IPS DF 4.7 (cell line): ENCODE measurements at regions not wholly inside any gene's neighbourhood (a gene's known extent, or its start where the extent isn't known, plus 50 kb on each side); places are given as distances from the start of the nearest gene placed in this dataset.

Source experiments
- DNase-seq: peaks from one replicate; pipeline ENCODE4 v3.0.0-alpha.2; 2013; ENCODE audit warnings: low spot score; ENCODE audit errors: extremely low read depth

GRCh38 chr2:196224756-196225155 is 53.4 kb upstream of the STK17B start:
- no peak for DNase-seq

GRCh38 chr2:196225213-196225612 is 53.8 kb upstream of the STK17B start:
- no peak for DNase-seq

GRCh38 chr2:196226058-196226706 is 54.8 kb upstream of the STK17B start:
- no peak for DNase-seq

DNA sequence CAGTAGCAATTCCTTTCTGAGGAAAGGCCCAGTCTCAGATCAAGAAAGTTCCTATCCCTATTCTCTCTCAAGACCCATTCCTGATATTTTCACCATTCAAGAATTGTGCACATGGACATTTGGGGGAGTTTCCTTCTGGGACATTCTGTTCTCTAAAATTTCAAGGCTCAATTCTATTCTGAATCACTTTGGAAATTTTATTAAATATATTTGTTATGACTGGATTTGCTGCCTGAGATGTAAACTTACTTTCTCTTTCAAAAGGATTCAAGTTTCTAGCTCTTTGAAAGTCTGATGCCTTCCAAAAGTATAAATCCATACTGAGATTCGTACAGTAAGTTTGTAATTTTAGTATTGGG is 55.3 kb upstream of the STK17B start:
- no peak for DNase-seq

GRCh38 chr2:196229013-196229412 is 57.6 kb upstream of the STK17B start:
- DNase-seq: no peak

- no peak for DNase-seq
Observed at GRCh38 chr2:196230061-196230854, 58.9 kb upstream of the STK17B start.

GRCh38 chr2:196233021-196233804 is 61.8 kb upstream of the STK17B start:
- DNase-seq: no peak

DNA sequence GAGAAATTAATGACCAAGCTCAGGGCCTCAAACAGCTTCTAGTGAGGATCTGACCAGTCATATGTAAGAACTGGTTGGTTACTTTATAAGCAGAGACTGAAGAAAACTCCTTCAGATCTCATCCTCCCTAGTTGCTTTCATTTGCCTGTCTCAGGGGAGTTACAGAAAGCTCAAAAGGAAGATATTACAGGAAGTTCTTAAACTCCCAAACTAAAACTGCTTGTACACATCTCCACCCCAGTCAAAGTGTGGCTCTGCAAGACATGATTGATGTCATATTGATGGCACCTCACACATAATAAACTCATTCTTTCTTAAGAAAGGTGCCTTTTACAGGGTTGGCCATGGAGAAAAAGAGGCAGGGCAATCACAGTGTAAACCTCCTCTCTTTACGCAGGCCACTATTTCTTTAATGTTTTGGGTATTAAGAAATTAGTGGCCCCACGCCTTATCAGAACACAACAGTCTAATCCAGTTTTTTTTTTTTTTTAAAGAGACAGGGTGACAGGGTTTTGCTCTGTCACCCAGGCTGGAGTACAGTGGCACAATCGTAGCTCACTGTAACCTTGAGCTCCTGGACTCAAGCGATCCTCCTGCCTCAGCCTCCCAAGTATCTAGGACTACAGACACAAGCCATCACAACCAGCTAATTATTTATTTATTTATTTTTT is 62.6 kb upstream of the STK17B start:
- DNase-seq: no peak

DNA sequence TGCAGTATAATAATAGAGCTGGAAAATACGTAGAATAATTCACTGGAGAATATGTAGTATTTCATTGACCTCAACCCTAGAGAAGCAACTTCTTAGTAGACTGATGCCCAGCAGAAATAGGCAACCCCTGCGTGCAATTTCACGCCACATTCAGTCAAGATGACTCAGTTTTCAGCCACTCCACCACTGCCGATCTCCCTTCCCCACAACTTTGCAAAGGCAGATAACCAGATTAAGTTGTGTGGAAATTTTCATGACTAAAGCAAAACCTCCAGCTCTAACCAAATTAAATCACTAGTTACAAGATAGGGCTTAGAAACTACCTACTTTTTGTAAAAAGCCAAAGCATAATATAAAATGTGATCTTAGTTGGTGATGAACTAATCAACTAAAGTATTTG is 63.3 kb upstream of the STK17B start:
- DNase-seq: no peak

DNA sequence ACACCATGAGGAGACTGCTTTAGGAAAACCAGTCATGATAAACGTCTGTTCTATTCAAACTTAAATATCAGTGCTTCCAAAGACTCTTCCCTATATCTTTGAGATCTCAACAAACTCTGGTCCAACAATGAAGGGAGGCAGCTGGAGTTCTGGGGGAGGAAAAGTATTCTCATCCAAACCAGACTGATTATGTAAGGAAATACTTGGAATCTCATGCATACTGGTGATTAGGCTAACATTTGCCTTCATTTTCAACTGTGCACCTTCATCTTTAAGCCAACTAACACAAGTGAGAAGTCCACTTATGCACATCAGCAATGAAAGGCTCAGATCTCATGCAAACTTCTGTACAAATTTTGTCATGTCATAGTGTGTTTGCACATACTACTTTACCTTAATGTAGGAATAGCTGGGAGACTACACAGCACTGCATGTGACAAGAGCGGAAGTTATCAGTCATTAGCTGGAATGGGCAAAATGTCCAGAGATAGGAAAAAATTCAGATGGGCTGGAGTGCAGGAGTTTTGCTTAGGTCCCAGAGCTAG is 67.5 kb upstream of the STK17B start:
- DNase-seq: no peak

GRCh38 chr2:196239622-196240587 is 68.5 kb upstream of the STK17B start:
- DNase-seq: no peak

GRCh38 chr2:196241175-196241574 is 69.8 kb upstream of the STK17B start:
- DNase-seq: no peak

DNA sequence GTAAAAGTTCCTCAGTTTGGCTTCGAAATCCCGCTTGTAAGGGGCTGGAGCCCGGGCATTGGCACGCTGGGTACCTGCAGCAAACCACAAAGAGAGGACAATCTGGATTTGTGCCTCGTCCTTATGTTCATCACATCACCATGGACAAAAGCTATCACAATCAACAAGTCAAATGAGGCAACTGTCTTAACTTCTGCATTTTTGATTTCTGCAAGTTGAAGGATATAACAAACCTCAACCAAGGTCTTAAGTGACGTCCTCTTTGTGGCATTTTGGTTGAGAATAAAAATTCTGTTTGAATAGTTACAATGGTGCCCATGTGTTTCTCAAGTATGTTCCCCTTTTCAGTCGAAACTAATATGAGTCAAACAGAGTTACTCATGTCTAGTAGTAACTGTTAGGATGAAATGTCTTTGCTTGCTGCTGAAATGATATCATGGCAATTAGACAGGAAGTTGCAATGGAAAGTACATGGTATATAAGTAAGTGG is 70.8 kb upstream of the STK17B start:
- DNase-seq: no peak

DNA sequence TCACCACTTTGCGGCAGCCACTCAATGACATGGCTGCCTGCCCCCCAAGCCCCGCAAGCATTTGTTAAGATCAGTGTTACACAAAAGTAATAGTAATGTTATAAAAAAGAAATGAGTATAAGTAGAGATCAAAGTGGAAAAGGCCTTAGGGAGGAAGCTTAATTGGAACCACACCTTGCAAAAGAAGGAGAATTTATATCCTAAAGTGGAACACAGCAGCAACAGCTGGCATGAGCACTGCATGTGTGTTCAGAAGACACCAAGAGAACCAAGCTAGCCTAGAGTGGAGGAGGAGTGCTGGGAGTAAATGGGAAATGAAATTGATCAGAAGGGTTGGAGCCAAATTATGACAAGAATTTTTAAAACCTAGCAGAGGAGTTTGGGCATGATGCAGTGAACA is 73.1 kb upstream of the STK17B start:
- DNase-seq: no peak

DNA sequence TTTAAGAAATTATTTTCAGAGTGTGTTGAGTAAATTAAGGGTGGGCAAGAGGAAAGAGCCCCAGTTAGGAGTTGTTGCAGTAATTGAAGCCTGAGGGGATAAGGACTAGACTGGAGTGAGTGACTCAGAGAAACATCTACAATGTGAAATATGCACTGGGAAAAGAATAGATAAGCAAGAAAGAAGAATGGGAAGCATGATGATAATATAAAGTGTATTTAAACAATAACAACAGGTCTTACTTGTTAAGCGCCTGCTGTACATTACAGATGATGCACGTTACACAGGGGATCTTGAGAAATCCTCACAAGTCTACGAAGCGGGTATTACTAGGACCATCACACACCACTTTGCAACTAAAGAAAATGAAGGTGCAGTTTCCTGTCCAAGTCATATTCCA is 73.6 kb upstream of the STK17B start:
- no peak for DNase-seq

GRCh38 chr2:196245378-196246140 is 74.2 kb upstream of the STK17B start:
- no peak for DNase-seq

DNA sequence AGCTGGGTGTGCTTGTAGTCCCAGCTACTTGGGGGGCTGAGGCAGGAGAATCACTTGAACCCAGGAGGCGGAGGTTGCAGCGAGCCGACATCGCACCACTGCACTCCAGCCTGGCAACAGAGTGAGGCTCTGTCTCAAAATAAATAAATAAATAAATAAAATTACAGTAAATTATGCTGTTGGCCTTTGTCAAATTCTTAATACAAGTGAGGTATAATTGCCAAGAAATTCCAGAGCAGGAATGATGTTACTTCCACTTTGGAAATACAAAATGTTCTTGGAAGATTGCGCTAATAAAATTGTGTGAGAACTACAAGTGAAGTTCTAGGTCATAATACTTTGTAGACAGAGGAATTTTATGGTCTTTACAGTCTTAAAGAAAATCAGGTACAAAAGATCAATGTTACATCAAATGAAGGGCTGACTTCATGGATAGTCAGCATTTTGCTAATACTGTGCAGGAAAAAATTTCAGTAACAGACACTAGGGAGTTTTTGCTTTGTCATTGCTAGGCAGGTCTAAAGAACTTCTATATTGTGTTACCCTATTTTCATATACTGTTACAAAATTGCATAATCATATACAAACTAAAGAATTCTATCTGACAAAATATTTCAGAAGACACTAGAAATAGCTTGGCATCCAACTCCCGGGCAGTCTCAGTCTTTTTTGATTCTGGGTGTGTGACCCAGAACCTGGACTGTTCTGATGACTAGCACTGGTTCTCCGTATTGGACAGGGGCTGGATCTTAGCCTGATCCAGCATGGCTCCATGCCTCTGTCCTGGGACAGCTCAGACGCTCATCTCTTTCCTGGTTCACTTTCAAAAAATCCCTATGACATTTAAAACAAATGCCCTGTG is 76.0 kb upstream of the STK17B start:
- no peak for DNase-seq

GRCh38 chr2:196247976-196248280 is 76.5 kb upstream of the STK17B start:
- no peak for DNase-seq
